Stimulated activated CD8-positive, alpha-beta memory T cell treated with anti-CD3 and anti-CD28 coated beads, Interleukin-15, amount 100 ng/mL, for 48 hours (primary cell): ENCODE measurements at regions not wholly inside any gene's neighbourhood (a gene's known extent, or its start where the extent isn't known, plus 50 kb on each side); places are given as distances from the start of the nearest gene placed in this dataset.

Experiments used
- DNase-seq, 2 donors: peaks; one replicate each; pipeline ENCODE4 v3.0.0-alpha.2; 2020; ENCODE audit warnings: low read depth in 2 of 2

GRCh38 chr9:107732781-107733522, 243.4 kb upstream of the KLF4 start:
- no peak for DNase-seq

- DNase-seq, result no peak
Measured at GRCh38 chr9:107731115-107731762, 241.7 kb upstream of the KLF4 start.

- no peak for DNase-seq
Measured at GRCh38 chr9:107730666-107731065, 241.1 kb upstream of the KLF4 start.

GRCh38 chr9:107727086-107727780, 237.7 kb upstream of the KLF4 start:
- DNase-seq, result no peak

- DNase-seq, result no peak
Measured at GRCh38 chr9:107723015-107723414, 233.4 kb upstream of the KLF4 start.

GRCh38 chr9:107721705-107722245, 232.2 kb upstream of the KLF4 start:
- DNase-seq, result no peak

GRCh38 chr9:107720501-107720900, 230.9 kb upstream of the KLF4 start:
- no peak for DNase-seq

GRCh38 chr9:107717529-107718314, 228.2 kb upstream of the KLF4 start:
- DNase-seq, result no peak

GRCh38 chr9:107715740-107716139, 226.2 kb upstream of the KLF4 start:
- no peak for DNase-seq

- no peak for DNase-seq
Measured at GRCh38 chr9:107713470-107713869, 223.9 kb upstream of the KLF4 start.

GRCh38 chr9:107712390-107712789, 222.8 kb upstream of the KLF4 start:
- no peak for DNase-seq

- no peak for DNase-seq
Measured at GRCh38 chr9:107711542-107711941, 222.0 kb upstream of the KLF4 start.

- DNase-seq, result no peak
Measured at GRCh38 chr9:107710953-107711352, 221.4 kb upstream of the KLF4 start.

- DNase-seq, result no peak
Measured at GRCh38 chr9:107710546-107710945, 221.0 kb upstream of the KLF4 start.

GRCh38 chr9:107708791-107709190, 219.2 kb upstream of the KLF4 start:
- DNase-seq, result no peak

GRCh38 chr9:107707915-107708441, 218.4 kb upstream of the KLF4 start:
- no peak for DNase-seq

GRCh38 chr9:107707428-107707837, 217.9 kb upstream of the KLF4 start:
- DNase-seq, result no peak

- DNase-seq, result no peak
Measured at GRCh38 chr9:107706701-107707427, 217.3 kb upstream of the KLF4 start.

GRCh38 chr9:107705521-107705920, 216.0 kb upstream of the KLF4 start:
- no peak for DNase-seq

GRCh38 chr9:107704774-107705173, 215.2 kb upstream of the KLF4 start:
- no peak for DNase-seq

GRCh38 chr9:107703651-107704050, 214.1 kb upstream of the KLF4 start:
- DNase-seq, result no peak
